GM18909 (cell line): ENCODE measurements at regions not wholly inside any gene's neighbourhood (a gene's known extent, or its start where the extent isn't known, plus 50 kb on each side); places are given as distances from the start of the nearest gene placed in this dataset.
"Not testable (repeated sequence)": the region's sequence is repeated elsewhere in the genome, so short reads cannot be mapped to it uniquely, and the experiment has no call there.

Experiments
- ATAC-seq: cut with Tn5 transposase; IDR thresholded peaks from one replicate; pipeline ENCODE4 v1.9.1; 2021; ENCODE audit warnings: mild to moderate bottlenecking; ENCODE audit not compliant: unreplicated experiment, poor library complexity

- no peak for ATAC-seq
Measured at GRCh38 chr13:21310220-21310619, 133.8 kb downstream of the MRPL57 start.

GRCh38 chr13:21314976-21315375 is 138.5 kb downstream of the MRPL57 start:
- ATAC-seq, result not testable (repeated sequence)

GRCh38 chr13:21316376-21316775 is 139.9 kb downstream of the MRPL57 start:
- no peak for ATAC-seq

GRCh38 chr13:21318891-21319532 is 140.1 kb downstream of the ZDHHC20 start:
- ATAC-seq, result no peak

- ATAC-seq, result no peak
Measured at GRCh38 chr13:21319869-21320641, 139.0 kb downstream of the ZDHHC20 start.

- ATAC-seq, result no peak
Measured at GRCh38 chr13:21320642-21321034, 138.5 kb downstream of the ZDHHC20 start.

- ATAC-seq, result no peak
Measured at GRCh38 chr13:21321269-21321668, 137.8 kb downstream of the ZDHHC20 start.

GRCh38 chr13:21322327-21322965 is 136.7 kb downstream of the ZDHHC20 start:
- no peak for ATAC-seq
